ENCODE measurements at regions not wholly inside any gene's neighbourhood (a gene's known extent, or its start where the extent isn't known, plus 50 kb on each side); places are given as distances from the start of the nearest gene placed in this dataset.

- Mint-ChIP-seq H3K27me3 (ENCODE audit: low read depth) (no peaks in the 10 kb centered on the region; the same call in 1 of the 2 replicates), H3K4me3 (no peak overlapping the region), H3K9me3 (0 out of 5 replicates have a peak, but pooled peaks cover 0 to 2% of the 10 kb centered on the region in 2 experiments), H3K36me3 (ENCODE audit: insufficient read depth in 1 of 3, low read depth in 3 of 3) (no peaks in the 10 kb centered on the region), H3K4me1 (peaks cover 3 to 6% of the 10 kb centered on the region in 2 experiments; a peak in 2 of 4 replicates), H3K27ac (no peak overlapping the region)
- Histone ChIP-seq H3K14ac (ENCODE audit: insufficient read depth, low read length) (no peak overlapping the region), H4K8ac (replicated peaks; ENCODE audit: insufficient read length, low read depth, low read length) (no peak overlapping the region), H3K23ac (ENCODE audit: insufficient read length, low read depth, low read length) (no peak overlapping the region), H4K91ac (ENCODE audit: insufficient read length, low read depth, low read length) (no peak overlapping the region), H2BK20ac (ENCODE audit: low read depth, low read length, poor library complexity, severe bottlenecking) (no peak overlapping the region), H3K9ac (ENCODE audit: extremely low read depth, insufficient read length, low read length) (no peak overlapping the region), H3K27me3 (ENCODE audit: insufficient read depth, low read length) (no peaks in the 10 kb centered on the region), H4K20me1 (ENCODE audit: control insufficient read depth, insufficient read depth, insufficient read length) (no peaks in the 10 kb centered on the region), H3T11ph (ENCODE audit: low read length) (no peak overlapping the region), H3K79me1 (ENCODE audit: insufficient read depth, low read depth, low read length, poor library complexity, severe bottlenecking) (no peaks in the 10 kb centered on the region), H3K79me2 (ENCODE audit: insufficient read depth, low read length) (no peaks in the 10 kb centered on the region), H3K9me3 (ENCODE audit: control insufficient read depth, low read depth, low read length) (no peaks in the 10 kb centered on the region), H3K23me2 (ENCODE audit: insufficient read length, low read depth, low read length, poor library complexity, severe bottlenecking) (no peaks in the 10 kb centered on the region), H3K18ac (ENCODE audit: insufficient read length, low read depth, low read length) (no peak overlapping the region), H2BK15ac (ENCODE audit: low read depth, low read length) (no peak overlapping the region), H2BK120ac (ENCODE audit: low read depth, low read length, poor library complexity, severe bottlenecking) (no peak overlapping the region), H2AK5ac (ENCODE audit: insufficient read length, low read length) (no peak overlapping the region), H2BK5ac (ENCODE audit: insufficient read length, low read length) (no peak overlapping the region), H2BK12ac (ENCODE audit: insufficient read length, low read depth, low read length) (no peak overlapping the region), H4K5ac (ENCODE audit: insufficient read length, low read depth, low read length) (no peak overlapping the region), H2AFZ (ENCODE audit: low read length) (no peak overlapping the region), H3K4me2 (ENCODE audit: insufficient read depth, insufficient read length, low read length) (no peak overlapping the region), H3K4ac (ENCODE audit: low read depth, low read length) (no peak overlapping the region), H3K56ac (ENCODE audit: insufficient read length, low read depth, low read length) (no peak overlapping the region), H3K4me1 (ENCODE audit: insufficient read depth, low read length) (no peaks in the 10 kb centered on the region), H3K27ac (ENCODE audit: insufficient read length, low read depth, low read length) (no peak overlapping the region)
- no CpG with 5 or more reads among the region's 6 CpGs for WGBS (ENCODE audit: extremely low coverage, insufficient read length, low lambda C conversion rate)
- no peak for DNase-seq
- TF ChIP-seq CTCF (conservative IDR thresholded peaks at IDR 0.05) = no peak
Observed at GRCh38 chr10:6665847-6666246, 85.8 kb upstream of the PRKCQ start.

Measured in H9 (cell line).